ENCODE measurements at regions not wholly inside any gene's neighbourhood (a gene's known extent, or its start where the extent isn't known, plus 50 kb on each side); places are given as distances from the start of the nearest gene placed in this dataset.

DNA sequence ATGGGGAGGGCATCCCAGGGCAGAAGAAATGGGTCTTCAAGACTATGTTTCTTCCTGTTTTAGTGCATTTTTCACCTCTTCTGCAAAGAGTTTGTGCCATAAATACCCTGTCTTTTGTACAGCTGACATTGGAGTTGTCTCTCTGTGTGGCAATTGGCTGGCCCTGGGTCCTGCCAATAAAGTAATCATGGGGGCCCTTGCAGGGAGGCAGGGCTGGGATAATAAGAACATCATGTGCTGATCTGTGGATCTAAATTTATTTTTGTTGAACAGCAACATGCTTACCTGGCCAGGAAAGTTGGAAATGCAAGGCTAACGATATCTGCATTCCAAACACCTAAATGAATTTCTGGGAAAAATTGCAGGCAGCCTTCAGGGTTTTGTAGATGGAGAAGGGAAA lies 174.6 kb upstream of the GATB start:
- no peak for DNase-seq (ENCODE audit: low spot score)

DNA sequence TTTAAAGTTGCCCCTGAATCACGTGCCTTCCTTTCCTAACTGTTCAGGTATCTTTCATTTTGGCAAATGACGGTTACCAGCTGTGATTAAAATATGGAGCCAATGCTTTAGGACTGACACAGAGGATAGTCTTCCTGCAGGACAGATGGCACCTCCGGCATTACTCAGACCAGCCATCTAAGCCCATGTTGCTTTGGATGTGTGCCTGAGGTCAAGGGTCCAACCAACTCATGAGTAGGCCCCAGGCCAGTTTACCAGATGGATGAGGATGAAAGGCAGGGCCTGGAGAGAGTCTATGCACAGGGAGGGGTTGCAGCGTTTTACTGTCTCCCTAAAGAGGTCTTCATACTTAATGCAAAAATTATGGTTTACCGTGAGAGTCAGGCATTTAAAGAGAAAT lies 174.0 kb upstream of the GATB start:
- DNase-seq (ENCODE audit: low spot score): no peak

DNA sequence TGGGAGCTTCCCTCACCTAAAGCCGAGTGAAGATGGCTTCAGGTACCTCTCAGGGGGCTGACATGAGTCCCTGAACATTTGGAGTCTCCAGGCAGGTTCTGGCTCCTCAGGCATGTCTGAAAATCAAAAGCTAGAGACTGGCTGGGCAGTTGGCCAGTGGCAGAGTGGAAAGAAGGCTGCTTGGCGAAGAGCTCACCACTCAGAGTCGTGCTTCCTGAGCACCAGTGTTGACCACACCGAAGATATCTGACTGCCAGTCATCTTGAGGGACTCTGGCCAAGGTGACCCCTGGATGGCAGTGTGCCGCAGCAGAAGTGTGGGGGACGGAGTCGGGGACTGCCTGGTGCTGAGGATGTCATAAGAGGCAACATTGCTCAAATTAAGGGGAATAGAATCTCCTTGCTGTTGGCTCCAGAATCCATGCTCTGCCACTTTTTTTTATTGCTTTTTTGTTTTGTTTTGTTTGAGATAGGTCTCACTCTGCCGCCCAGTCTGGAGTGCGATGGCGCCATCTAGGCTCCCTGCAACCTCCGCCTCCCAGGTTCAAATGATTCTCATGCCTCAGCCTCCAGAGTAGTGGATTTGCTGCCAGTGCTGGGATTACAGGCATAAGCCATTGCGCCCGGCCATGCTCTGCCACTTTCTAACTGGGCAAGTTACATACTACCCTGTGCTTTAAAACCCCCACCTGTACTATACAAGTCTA lies 172.5 kb upstream of the GATB start:
- DNase-seq (ENCODE audit: low spot score): no peak

DNA sequence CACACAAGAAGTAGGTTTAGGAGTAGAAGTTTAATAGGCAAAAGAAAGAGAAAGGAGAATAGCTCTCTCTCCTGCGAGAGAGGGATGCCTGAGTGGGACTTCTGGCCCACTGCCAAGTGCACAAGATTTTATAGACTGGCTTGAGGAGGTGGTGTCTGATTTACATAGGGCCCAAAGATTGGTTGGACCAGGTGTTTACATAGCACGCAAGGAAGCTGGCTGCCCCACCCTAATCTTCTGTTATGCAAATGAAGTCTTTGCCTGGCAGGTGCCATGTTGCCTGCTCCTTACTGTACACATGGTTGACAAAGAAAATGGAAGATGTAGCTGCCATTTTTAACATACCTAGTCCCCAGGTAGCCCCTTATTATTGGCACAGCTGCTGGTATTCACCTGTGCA lies 170.8 kb upstream of the GATB start:
- no peak for DNase-seq (ENCODE audit: low spot score)

DNA sequence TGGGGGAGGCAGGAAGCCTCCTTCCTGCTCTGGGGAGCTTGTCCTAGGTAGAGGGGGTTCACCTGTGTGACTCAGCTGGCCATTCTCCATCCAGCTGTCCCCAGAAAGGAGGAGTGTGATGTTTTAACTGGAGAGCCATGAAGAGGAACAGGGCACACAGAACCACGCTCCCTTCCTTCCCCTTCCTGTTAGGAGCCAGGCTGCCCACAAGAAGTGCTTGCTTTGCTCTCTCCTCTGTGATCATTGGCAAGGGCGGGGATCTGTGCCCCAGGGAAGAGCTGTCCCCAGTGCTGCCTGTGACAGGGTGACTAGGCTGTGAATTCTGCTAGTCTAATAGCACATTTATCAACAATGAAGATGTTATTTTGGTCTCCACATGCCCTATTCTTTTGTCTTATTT lies 169.6 kb upstream of the GATB start:
- no peak for DNase-seq (ENCODE audit: low spot score)

DNA sequence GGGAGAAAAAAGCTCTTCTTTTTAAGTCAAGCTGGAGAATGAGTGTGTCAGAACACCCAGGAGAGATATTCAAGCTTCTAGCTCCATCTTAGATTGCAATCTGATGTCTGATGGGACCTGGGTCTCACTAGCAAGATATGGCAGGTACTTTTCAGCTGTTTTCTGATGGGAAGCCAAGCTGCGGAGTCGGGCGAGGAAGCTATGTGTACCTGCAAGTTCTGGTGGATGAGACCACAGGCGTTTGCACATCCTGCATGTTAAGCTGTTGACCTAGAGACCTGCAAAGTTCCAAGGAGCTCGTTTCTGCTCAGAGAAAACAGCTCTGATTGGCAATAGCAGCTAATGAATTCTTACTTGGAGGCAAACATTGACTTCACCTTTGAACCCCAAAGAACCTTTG lies 167.3 kb upstream of the GATB start:
- no peak for DNase-seq (ENCODE audit: low spot score)

DNA sequence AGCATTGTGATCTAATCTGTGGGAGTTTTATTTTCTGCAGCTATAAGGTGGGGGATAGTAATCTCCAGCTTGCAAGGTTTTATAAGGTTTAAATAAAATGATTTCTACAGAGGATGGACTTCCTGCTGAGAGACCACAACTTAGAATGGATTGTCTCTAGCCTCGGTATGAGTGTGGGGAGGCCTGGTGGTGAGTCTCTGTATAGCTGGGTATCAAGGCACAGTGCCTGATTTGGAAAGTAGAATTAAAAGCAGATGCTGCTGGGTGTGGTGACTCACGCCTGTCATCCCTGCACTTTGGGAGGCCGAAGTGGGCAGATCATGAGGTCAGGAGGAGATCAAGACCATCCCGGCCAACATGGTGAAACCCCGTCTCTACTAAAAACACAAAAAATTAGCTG lies 162.0 kb upstream of the GATB start:
- DNase-seq (ENCODE audit: low spot score): no peak

DNA sequence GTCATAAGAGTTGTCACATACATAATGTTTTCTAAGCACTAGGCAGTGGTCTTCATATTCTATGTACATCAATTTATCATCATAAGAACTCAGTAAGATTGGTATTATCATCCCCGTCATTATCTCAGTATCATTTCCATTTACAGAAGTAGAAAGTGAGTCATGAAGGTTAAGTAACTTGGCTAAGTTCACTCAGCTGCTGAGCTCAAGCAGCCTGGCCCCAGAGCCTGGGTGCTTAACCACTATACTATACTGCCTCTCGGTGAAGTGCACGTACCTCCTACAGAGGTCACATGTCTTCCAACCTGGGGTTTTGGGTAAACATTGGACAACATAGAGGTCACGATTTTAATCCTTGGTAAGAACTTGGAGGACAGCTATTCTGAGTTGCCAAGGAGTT lies 161.5 kb upstream of the GATB start:
- DNase-seq (ENCODE audit: low spot score): no peak

DNA sequence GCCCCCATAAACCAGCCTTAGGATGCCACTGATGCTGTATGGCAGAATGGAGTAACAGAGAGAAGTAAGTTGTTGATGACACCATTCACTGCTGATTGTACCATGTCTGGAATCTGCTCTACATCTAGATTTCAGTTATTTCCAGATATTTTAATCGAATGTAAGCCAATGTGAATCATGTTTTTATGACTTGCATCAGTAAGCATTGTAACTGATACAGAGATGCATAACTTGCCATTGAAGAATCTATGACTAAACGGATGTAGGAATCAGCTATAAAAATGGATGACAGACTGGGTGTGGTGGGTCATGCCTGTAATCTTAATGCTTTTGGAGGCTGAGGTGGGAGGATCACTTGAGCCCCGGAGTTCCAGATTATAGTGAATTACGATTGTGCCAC lies 161.0 kb upstream of the GATB start:
- DNase-seq (ENCODE audit: low spot score): no peak

DNA sequence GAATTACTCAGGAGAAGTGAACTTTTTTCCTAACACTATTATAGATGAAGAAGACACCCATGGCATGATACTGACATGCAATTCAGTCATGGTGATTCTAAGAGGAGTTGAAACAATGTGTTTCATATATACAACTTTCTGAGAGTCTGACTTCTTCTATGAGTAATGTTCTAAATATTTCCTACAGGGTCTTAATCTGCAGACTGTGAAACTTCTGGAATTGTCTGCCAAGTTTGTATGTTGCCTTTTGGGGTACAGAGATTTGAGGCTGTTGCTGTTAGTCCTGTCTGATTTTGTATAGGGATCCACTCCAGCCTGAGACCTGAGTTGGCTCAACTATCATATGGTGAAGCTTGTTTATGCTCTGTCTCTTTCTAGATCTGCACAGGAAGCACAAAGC lies 160.6 kb upstream of the GATB start:
- DNase-seq (ENCODE audit: low spot score): no peak

DNA sequence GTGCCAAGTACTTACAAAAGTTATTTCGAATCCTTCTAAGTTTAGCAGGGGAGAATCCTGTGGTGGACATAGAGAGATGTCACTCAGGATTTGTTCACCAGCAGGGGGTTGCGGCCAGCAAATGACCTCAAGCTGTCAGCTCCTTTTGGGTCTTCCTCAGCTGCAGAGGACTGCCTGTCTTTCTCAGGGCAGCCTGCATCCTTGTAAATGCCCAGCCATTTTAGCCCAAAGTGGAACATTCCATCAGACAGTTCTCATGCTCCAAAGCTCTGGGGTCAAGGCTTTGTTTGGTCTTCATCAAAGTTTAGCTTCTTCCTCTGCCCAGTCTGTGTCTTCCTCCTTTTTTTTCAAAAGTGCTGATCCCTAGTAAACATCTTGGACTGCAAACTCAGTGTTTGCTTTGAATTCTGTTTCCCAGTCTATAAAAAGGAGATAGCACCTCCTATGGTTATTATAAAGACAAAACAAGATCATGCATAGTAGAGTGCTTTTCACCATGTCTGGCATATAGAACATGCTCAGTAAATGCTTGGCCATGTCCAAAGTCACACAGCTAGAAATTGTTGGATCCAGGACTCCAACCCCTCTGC lies 156.4 kb upstream of the GATB start:
- no peak for DNase-seq (ENCODE audit: low spot score)

DNA sequence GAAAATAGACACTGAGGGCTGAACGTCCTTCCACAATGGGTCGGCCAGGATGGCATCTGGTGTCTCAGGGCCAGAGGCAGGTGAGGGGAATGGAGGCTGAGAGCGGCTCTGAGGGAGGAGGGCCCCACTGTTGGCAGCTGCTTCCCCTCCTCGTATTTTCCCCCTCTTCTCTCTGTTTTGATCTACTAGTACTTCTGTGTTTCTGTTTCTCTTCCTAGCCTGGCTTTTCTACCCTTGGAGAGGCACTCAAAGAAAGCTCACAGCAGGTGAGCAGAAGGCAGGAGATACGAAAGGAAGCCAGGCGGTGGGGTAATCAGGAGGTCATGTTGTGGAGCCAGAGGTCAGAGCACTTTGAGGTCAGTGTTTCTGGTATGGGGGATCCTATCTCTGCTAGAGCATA lies 151.8 kb upstream of the GATB start:
- no peak for DNase-seq (ENCODE audit: low spot score)

DNA sequence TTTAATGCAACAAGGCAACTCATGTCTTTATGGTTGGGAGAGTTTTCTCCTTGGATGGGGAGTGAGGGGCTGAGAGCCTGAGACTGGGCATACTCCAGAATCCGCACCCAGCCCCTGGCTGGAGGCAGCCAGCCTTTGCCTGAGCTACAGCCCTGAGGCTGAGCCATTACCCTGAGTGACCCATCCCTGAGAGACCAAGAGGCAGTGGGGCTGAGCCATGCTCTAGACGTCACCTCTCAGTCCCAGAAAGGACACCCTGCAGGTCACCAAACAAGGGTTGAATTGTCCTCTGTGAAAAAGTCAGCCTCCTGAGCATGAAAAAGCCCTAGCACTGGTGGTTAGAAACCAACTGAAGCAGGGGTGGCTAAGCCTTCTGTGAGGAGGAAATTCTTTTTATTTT lies 151.2 kb upstream of the GATB start:
- DNase-seq (ENCODE audit: low spot score): no peak

DNA sequence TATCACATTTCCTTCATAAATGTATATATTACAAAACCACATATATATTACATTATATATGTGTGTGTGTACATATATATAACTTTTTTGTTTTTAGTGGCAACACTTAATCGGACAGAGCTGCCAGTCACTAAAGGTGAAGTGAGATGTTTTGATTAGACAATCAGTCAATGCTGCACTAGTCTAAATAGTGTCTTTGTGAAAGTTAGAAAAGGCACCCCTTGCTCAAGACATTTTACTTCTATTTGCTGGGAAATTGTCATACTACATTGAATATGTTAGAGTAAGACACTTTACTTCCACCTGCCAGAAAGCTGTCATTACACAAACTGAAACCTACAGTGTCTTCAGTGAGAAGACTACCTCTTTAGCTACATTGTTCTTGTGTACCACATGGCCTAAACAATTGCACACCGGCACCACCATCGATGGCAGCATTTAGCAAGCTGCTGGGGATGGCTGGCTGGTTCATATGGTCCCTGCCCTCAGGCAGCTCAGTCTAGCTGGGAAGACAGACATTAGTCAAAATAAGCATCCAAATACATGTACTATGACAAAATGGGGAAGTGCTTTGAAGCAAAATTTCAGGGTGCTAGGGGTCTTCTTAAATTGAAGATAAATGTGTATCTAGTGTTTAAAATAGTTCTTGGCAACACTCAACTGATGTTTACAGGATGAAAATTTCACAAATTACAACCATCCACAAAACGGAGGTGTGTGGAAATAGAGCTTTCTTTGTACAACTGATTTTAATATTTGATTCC lies 148.1 kb upstream of the GATB start:
- DNase-seq (ENCODE audit: low spot score): no peak

DNA sequence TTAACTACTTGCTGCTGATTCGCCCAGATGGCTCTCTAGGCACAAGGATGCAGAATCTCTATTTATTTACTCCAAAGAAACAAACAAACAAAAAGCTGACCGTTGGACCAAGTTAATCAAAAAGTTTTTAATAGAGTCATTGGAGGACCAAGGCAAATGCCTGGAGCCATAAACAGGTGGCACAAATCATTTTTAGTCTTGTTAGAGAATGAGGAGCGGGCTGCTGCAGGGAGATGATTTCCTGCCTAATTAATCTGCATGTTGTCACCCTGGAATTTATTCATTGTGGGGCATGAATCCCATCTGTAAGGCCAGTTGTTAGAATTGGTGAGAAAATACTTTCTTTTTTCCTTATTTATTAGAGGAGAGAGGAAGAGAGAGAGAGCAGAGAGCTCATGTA lies 147.4 kb upstream of the GATB start:
- no peak for DNase-seq (ENCODE audit: low spot score)

DNA sequence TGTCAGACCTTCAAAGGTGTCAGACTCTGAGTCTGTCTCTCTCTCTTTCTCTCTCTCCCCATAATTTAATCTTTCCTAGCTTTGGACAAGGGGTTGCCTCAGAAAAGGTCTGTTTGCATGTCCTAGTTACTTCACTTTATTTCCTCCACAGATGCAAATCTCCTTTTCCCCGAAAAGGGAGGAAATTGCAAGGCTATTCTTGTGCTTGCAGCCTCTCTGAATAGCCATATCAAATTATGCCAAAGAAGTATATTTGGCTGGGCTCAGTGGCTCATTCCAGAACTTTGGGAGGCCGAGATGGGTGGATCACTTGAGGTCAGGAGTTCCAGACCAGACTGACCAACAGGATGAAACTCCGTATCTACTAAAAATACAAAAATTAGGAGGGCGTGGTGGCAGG lies 145.6 kb upstream of the GATB start:
- no peak for DNase-seq (ENCODE audit: low spot score)

DNA sequence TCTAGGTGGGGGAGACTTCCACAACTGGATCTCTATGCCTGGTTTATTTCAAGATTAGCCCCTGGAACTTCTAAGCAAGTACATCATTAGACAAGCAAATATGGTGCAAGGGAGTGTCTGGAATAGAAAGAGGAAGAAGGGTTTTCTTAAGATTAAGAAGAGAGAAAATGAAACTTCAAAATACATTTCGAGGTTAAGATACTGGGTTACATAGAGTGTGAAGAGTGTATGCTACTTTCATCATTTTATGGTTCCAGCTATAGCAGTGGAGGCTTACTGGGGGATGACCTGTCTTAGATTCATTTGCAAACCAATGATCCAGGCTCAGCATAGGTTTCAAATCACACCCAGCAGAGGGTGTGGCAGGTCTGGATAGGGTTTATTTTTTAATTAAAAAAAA lies 144.4 kb upstream of the GATB start:
- no peak for DNase-seq (ENCODE audit: low spot score)

DNA sequence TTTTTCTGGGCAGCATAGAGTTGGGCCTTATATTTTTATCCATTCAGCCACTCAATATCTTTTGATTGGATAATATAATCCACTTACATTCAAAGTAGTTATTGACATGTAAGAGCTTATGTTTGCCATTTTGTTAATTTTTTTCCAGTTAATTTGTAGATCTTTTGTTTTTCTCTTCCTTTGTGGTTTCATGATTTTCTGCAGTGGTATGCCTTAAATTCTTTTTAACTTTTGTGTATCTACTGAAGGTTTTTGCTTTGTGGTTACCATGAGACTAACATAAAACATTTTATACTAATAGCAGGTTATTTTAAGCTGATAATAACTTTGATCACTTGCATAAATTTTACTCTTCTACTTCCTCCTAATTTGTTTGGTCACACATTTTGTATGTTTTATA lies 140.8 kb upstream of the GATB start:
- DNase-seq (ENCODE audit: low spot score): no peak

DNA sequence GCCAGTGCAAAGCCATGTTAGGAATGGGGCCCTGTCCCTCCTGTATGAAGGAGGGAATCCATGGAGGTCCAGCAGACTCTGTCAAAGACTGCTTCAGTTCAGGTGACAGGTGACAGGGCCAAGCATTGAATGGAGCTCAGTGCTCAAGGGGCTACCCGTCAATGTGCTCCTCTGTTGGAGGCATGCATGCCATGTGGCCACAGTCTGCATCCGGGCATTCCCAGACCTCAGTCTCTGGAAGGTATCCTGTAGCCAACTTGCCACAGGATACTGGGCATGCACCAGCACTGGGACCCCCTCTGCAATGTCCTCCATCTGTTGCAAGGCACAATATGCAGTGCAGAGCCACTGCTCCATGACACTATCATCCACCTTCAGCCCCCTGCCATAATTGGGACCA lies 136.1 kb upstream of the GATB start:
- DNase-seq (ENCODE audit: low spot score): no peak

DNA sequence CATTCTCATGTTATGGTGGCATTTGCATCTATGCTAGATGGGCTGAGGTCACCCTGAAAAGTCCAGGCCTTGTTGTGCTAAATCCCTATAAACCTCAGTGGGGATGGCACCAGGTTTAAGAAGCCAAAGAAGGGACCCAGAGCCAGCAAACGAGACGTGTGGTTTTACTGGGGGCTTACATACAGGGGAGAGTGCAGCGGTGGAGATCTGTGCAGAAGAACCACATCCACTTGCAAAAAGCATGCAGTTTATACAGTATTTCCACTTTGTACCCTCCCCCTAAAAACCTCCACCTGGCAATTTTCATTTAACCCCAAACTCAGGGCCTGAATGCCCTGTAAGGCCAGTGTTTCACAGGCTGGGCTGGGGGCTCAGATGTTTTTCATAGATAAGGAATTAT lies 134.9 kb upstream of the GATB start:
- no peak for DNase-seq (ENCODE audit: low spot score)

DNA sequence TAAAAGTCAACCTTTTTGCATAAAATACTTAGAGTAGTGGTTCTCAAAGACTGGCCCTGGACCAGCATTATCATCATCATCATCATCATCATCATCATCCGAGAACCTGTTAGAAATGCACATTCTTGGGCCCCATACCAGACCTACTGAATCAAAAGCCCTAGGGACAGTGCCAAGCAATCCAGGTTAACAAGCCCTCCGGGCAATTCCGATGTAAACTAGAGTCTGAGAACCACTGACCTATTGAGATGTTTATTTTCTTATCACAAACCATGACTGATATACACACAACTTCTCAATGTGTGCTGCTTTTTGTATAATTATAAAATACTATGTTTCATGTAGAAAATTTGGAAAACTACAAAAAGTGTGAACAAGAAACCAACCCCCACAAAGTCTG lies 133.4 kb upstream of the GATB start:
- no peak for DNase-seq (ENCODE audit: low spot score)

DNA sequence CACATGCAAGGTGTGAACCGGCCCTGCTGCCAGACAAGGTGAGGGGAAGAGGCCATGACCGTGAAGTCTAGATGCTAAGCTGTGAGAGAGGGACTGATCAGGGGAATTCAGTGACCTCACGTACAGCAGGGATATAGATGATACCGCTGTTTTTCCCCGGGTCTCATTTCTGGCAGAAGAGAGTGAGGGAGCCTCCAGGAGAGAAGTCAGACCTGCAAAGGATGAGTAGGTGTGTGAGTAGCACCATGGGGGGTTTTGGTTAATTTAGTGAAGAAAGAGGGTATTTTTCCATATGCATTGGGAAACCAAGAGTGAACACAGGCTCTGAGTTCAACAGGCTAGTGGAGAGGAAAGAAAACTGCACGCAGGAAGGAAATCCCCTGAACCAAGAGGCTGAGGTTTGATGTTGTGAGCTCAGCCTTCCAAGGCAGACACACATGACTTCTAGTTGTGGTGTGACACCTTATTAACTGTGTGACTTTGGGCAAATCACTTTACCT lies 127.6 kb upstream of the GATB start:
- DNase-seq (ENCODE audit: low spot score): no peak

DNA sequence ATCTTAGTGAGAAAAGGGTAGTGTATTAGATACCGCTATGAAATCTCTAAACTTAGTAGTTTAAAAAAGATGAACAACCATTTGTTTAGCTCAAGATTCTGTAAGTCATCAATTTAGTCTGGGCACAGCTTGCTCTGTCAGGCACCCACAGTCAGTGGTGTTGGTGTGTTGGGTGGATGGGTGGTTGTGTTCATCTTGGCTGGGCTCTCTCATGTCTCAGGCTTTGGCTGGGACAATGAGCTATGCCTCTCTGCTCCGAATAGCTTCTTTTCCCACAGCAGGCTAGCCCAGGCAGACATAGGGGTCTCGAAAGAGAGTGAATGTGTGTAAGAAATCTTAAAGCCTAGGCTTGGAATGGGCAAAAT lies 127.0 kb upstream of the GATB start:
- DNase-seq (ENCODE audit: low spot score): no peak
